GM11168 (cell line): ENCODE measurements at regions not wholly inside any gene's neighbourhood (a gene's known extent, or its start where the extent isn't known, plus 50 kb on each side); places are given as distances from the start of the nearest gene placed in this dataset.

ENCODE experiments used
- in situ Hi-C: fragments of 300-500 bp; cut with MboI; formaldehyde crosslinking; loops from one replicate; pipeline ENCODE4 v1.12.0; 2022; ENCODE audit warnings: low sequenced_read_pairs; ENCODE audit not compliant: unreplicated experiment

- in situ Hi-C loops = no loop called here
Observed at GRCh38 chr11:28488336-28488735, 380.1 kb downstream of the METTL15 start.

- in situ Hi-C loops = no loop called here
Observed at GRCh38 chr11:28483072-28483867, 375.1 kb downstream of the METTL15 start.

DNA sequence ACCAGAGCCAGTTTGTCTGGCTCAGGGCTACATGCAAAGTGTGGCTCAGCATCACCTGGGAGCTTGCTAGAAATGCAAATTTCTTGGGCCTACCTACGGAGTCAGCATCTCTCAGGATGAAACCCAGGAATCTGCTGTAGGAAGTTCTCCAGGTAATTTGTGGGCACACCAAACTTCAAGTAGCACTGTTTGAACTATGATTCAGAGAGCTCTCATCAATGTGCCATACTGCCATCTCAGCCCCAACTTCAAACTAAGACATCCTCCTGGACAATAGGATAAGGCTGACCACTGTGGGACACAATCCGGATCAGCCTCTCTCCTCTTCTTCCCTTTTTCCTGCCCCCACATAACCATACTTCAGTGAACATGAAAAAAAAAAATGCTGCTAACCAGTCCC is 374.5 kb downstream of the METTL15 start:
- in situ Hi-C loops = no loop called here

DNA sequence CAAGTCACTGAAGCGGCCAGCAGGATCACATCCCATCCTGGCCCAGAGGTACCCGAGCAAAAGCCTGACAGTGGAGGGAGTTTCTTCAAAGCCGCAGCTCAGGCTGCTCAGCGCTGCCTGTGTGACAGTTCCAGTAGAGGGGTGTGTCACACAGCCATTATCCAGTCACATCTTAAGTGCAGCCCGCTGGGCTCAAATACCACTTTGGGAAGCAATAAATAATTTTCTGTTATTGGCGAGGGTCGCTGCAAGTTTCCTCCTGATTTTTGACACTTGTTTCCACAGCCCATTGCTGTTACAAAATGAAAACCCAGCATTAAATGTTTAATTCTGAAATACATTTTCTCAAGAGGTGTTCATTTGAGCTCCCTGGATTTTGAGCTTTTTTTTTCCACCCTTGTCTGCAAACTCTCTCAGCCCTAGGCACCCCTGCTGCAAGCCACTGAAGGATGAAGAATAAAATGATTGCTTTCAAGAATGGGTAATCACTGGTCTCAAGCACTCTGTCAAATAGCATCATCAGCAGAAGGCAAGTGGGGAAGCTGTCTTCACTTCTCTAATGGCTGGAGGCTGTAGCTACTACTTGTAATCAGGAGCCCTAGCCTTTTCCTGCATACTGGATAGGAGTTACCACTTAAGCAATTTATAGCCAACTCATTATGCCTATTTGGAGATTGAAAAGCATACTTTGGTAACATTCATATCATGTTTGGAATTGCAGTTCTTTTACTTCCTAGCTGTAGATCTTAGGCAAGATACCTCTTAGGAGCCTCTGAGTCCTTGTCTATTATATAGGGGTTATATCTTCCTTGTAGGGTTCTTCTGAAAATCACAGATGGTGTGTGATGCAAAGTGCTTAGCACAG is 373.7 kb downstream of the METTL15 start:
- in situ Hi-C loops = no loop called here

- in situ Hi-C loops = no loop called here
Observed at GRCh38 chr11:28480406-28480805, 372.2 kb downstream of the METTL15 start.

DNA sequence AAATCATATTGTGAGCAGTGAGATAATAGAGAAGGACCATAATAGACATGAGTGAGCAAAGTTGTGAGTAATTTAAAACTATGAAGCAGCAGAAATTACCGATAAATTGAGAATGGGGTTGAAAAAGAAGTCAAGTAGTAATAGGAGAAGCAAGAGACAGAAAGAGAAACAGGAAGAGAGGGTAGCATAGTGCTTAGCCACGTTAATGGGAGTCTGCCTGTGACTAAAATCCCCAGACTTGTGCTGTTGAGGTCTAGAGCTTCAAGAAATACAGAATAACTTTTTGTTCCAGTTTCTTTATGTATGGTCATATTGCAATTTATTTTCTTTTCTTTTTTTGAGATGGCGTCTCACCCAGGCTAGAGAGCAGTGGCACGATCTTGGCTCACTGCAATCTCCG is 368.7 kb downstream of the METTL15 start:
- in situ Hi-C loops = no loop called here

DNA sequence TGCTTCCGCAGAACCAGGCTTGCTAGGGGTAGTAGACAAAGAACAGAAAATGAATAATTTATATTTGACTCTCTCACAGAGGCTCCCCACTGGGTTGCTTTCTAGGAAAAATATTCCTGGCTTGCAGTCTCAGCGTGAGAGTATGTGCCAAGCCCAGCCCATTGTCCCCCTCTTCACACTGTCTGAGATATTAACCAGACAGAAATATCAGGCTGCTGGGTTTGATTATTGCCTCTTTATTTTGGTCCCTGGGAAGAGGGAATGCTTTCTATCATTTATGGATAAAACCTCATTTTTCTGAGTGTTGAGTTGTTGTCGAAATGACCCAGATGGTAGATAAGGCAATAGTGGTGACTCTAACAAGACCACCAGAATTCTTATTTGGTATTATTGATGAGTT is 367.9 kb downstream of the METTL15 start:
- in situ Hi-C loops = no loop called here

- in situ Hi-C loops = no loop called here
Observed at GRCh38 chr11:28472904-28473303, 364.7 kb downstream of the METTL15 start.

DNA sequence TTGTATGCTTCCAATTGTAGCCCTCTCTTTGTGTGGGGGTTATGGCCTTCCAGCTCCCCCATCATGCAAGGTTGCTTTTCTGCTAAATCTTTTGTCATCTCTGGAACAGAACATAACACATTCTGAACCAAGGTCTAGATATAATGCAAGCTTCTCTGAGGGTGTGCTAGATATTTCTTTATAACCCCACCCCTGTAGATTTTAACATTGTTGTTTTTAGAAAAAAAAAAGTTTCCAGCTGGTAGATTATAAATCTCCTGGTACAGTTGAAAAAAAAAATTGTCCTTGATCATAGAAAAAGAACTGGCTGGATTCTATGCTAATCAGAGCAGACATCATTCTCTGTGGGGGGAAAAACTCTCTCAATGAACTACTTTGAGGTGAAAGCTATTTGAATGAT is 363.3 kb downstream of the METTL15 start:
- in situ Hi-C loops = no loop called here

DNA sequence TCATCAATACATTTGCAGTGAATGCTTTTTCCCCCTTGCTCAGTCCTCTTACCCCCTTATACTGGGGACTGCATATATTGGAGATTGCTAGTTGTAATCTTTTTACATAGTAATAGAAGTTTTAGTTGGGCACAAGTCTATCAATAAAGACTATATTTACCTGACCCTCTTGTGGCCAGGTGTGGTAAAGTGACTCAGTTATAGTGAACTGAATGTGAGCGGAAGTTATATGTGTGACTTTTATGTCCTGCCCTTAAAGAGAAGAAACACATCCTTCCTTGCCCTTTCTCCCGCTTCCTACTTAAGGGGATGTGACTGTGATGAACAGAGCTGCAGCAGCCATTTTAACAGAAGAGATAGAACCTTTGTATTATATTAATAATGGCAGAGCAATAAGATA is 362.0 kb downstream of the METTL15 start:
- in situ Hi-C loops = no loop called here

GRCh38 chr11:28466506-28466905 is 358.3 kb downstream of the METTL15 start:
- in situ Hi-C loops = no loop called here

DNA sequence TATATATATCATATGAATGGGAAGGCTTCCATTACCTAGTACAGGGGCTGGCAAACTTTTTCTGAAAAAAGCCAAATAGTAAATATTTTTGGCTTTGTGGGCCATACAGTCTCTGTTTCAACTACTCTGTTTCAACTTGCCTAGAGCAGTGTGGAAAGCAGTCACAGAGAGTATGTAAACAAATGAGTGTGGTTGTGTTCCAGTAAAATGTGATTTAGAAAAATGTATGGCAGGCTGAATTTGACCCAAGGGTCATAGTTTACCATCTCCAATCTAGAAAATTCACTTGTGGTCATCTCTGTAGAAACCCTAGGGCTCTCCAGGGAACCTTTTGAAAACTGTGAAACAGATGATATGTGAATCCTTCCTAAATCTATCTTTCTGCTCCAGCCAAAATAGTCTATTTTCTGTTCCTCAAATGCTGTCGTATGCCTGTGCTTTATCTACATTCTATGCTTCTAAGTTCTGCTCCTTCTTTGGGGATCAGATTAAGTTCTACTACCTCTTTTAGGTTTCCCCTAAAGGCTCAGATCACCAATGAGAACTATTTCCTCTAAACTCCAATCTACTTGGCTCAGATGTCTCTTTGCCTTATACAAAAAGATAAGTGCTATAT is 356.2 kb downstream of the METTL15 start:
- in situ Hi-C loops = no loop called here

DNA sequence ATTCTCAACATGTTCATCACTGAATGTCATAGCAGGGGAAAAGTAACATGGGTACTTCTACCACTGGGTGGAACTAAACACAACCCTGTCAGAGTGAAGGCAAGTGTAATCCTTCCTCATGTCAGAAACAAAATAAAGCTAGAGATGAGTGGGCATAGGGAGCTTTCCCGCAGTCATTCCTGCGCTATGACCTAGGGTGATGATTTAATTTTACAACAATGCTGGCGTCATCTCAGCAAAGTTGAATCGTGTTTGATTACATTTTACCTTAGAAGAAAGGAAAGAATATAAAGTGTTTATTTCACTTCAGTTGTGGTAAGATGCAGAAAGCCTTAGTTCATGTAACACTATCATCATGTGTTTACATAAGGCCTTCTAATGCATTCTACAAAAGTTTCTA is 355.6 kb downstream of the METTL15 start:
- in situ Hi-C loops = no loop called here

- in situ Hi-C loops = no loop called here
Observed at GRCh38 chr11:28461846-28462245, 353.7 kb downstream of the METTL15 start.

- in situ Hi-C loops = no loop called here
Observed at GRCh38 chr11:28461338-28461737, 353.1 kb downstream of the METTL15 start.

- in situ Hi-C loops = no loop called here
Observed at GRCh38 chr11:28460348-28460747, 352.2 kb downstream of the METTL15 start.

GRCh38 chr11:28459912-28460311 is 351.7 kb downstream of the METTL15 start:
- in situ Hi-C loops = no loop called here

GRCh38 chr11:28457481-28458065 is 349.4 kb downstream of the METTL15 start:
- in situ Hi-C loops = no loop called here

DNA sequence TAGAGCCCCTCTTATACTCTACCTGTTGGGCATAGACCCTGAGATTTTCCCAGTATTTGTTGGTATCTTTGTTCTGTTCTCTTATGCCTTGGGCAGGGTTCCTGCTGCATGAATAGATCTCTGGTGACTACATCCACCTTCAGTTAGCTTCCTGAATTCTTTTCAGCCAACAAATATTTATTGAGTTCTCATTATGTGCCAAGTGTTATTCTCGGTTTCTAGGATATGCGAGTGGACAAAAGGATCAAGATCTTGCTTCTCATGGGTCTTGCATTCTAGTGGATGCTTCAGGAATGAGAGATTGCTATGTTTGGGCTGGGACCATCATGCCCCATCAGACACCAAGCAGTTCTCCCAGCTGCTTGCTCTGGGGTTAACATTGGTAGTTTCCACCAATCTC is 340.0 kb downstream of the METTL15 start:
- in situ Hi-C loops = no loop called here

GRCh38 chr11:28447226-28447625 is 339.0 kb downstream of the METTL15 start:
- in situ Hi-C loops = no loop called here

- in situ Hi-C loops = no loop called here
Observed at GRCh38 chr11:28442131-28442530, 333.9 kb downstream of the METTL15 start.
